Testis (tissue), 2 donors: ENCODE measurements at regions not wholly inside any gene's neighbourhood (a gene's known extent, or its start where the extent isn't known, plus 50 kb on each side); places are given as distances from the start of the nearest gene placed in this dataset.

Source experiments
- POLR2A ChIP-seq: fragments of 450-650 bp; IDR thresholded peaks from one replicate; pipeline ENCODE4 v1.6.1; 2017; ENCODE audit warnings: antibody characterized with exemption, mild to moderate bottlenecking, moderate library complexity
- TF ChIP-seq, protein P1 (sequence below), 3 experiments: fragments of 450-650 bp in 2 of 3; fragments of 200-600 bp in 1 of 3; sonication (generic) in 1 of 3; IDR thresholded peaks; one replicate each; pipeline ENCODE4 v1.5.1; 2016 to 2019; ENCODE audit warnings: antibody characterized with exemption in 3 of 3, mild to moderate bottlenecking in 2 of 3, moderate library complexity in 1 of 3

DNA sequence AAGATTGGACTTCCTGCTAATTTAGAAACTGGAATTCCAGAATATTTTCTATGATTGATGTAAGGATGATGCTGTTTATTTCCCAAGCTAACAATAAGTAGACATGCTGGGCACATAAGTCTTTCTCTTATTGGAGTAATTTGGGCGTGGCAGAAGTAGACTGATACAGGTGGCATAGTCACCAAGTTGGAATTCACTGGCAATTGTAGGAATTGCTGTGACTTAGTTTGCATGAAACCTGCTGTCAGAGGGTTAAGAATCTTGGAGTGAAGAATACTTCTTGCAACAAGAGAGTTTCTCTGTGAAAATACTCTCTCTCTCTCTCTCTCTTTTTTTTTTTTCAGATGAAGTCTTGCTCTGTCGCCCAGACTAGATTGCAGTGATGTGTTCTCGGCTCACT is 569.7 kb downstream of the REEP3 start:
- TF ChIP-seq POLR2A, result no peak
- TF ChIP-seq, protein P1, sequence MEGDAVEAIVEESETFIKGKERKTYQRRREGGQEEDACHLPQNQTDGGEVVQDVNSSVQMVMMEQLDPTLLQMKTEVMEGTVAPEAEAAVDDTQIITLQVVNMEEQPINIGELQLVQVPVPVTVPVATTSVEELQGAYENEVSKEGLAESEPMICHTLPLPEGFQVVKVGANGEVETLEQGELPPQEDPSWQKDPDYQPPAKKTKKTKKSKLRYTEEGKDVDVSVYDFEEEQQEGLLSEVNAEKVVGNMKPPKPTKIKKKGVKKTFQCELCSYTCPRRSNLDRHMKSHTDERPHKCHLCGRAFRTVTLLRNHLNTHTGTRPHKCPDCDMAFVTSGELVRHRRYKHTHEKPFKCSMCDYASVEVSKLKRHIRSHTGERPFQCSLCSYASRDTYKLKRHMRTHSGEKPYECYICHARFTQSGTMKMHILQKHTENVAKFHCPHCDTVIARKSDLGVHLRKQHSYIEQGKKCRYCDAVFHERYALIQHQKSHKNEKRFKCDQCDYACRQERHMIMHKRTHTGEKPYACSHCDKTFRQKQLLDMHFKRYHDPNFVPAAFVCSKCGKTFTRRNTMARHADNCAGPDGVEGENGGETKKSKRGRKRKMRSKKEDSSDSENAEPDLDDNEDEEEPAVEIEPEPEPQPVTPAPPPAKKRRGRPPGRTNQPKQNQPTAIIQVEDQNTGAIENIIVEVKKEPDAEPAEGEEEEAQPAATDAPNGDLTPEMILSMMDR (IDR thresholded peaks at IDR 0.05), result no peak
